K562 (cell line): ENCODE measurements at regions not wholly inside any gene's neighbourhood (a gene's known extent, or its start where the extent isn't known, plus 50 kb on each side); places are given as distances from the start of the nearest gene placed in this dataset.

Source experiments
- ATF3 ChIP-seq, 2 experiments: fragments of 450-650 bp in 1 of 2; sonication (generic) in 1 of 2; formaldehyde crosslinking in 1 of 2; IDR thresholded peaks in 1 of 2; conservative IDR thresholded peaks in 1 of 2; 2 replicates each; pipeline versions ENCODE4 v1.6.1 to v1.8.1; 2016 to 2023; ENCODE audit warnings: mild to moderate bottlenecking in 2 of 2, moderate library complexity in 2 of 2, inconsistent platforms in 1 of 2, missing genetic modification reagents in 1 of 2
- MED1 ChIP-seq: sonication (generic); formaldehyde crosslinking; IDR thresholded peaks from 2 replicates; pipeline ENCODE4 v1.8.1; 2023; ENCODE audit warnings: missing genetic modification reagents, borderline replicate concordance
- NR3C1 ChIP-seq: sonication (generic); formaldehyde crosslinking; IDR thresholded peaks from 2 replicates; pipeline ENCODE4 v1.8.1; 2022; ENCODE audit warnings: missing genetic modification reagents
- PYGO2 ChIP-seq: fragments of 450-650 bp; IDR thresholded peaks from 2 replicates; pipeline ENCODE4 v1.6.1; 2016; ENCODE audit warnings: mild to moderate bottlenecking, missing genetic modification characterization, moderate library complexity, missing compliant biosample characterization
- STAT6 ChIP-seq: sonication (generic); formaldehyde crosslinking; IDR thresholded peaks from 2 replicates; pipeline ENCODE4 v1.8.1; 2023; ENCODE audit warnings: mild to moderate bottlenecking, missing genetic modification reagents
- TF ChIP-seq, protein P1 (sequence below), 3 experiments: IDR thresholded peaks in 2 of 3; conservative IDR thresholded peaks in 1 of 3; 2 replicates each; pipeline ENCODE4 v1.5.1; 2011 to 2012; ENCODE audit warnings: low read length in 3 of 3, mild to moderate bottlenecking in 3 of 3, control low read depth in 2 of 3, improper control_type of control experiment in 1 of 3, inconsistent platforms in 1 of 3, low read depth in 1 of 3, mixed read lengths in 1 of 3, moderate library complexity in 1 of 3; ENCODE audit not compliant: insufficient read depth in 2 of 3

DNA sequence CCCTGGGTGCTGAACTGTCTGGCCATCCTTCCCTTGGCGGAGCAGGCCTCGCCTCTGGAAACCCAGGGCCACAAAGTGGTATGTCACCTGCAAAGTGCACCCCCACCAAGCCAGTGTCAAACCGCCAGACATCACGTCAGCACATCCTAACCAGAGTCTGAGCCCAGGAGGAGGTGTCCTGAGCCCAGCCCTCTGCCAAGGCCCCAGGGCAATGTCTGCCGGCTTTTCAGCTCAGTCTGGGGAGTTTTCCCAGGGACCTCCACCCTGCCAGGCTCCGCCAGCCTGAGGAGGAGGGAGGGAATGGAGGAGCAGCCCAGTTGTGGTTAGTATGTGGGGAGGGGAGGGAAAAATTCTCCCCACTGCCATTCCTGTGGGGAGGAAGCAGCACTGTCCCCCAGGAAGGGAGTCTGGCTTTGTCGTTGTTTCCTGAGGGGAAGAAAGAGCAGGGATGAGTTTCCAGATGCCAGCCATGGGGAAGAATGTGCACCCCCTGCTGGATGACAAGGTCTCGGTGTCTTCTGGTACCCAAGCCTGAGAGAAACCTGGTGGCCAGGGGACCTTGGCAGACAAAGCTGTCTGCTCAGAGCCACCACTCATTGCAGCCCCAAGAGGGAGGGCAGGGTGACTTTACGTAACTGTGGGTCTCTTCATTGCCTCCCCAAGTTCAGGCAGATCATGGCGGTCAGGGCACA, 81.4 kb upstream of the CD82 start:
- no peak for TF ChIP-seq PYGO2 (tag)
- TF ChIP-seq, protein P1, sequence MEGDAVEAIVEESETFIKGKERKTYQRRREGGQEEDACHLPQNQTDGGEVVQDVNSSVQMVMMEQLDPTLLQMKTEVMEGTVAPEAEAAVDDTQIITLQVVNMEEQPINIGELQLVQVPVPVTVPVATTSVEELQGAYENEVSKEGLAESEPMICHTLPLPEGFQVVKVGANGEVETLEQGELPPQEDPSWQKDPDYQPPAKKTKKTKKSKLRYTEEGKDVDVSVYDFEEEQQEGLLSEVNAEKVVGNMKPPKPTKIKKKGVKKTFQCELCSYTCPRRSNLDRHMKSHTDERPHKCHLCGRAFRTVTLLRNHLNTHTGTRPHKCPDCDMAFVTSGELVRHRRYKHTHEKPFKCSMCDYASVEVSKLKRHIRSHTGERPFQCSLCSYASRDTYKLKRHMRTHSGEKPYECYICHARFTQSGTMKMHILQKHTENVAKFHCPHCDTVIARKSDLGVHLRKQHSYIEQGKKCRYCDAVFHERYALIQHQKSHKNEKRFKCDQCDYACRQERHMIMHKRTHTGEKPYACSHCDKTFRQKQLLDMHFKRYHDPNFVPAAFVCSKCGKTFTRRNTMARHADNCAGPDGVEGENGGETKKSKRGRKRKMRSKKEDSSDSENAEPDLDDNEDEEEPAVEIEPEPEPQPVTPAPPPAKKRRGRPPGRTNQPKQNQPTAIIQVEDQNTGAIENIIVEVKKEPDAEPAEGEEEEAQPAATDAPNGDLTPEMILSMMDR (IDR thresholded peaks at IDR 0.05 in 2 of 3, conservative IDR thresholded peaks at IDR 0.05 in 1 of 3; ENCODE audit: insufficient read depth in 2 of 3, low read depth in 1 of 3, low read length in 3 of 3), result peak; percentile 58 to 67 (median 61)
- no peak for TF ChIP-seq ATF3 (IDR thresholded peaks at IDR 0.05)
- TF ChIP-seq ATF3 (CRISPR knock-in tag; conservative IDR thresholded peaks at IDR 0.05), result no peak
- no peak for TF ChIP-seq NR3C1 (CRISPR knock-in tag)
- no peak for TF ChIP-seq MED1 (CRISPR knock-in tag)
- no peak for TF ChIP-seq STAT6
